ENCODE measurements at regions not wholly inside any gene's neighbourhood (a gene's known extent, or its start where the extent isn't known, plus 50 kb on each side); places are given as distances from the start of the nearest gene placed in this dataset.
"Not testable (repeated sequence)": the region's sequence is repeated elsewhere in the genome, so short reads cannot be mapped to it uniquely, and the experiment has no call there.

- TF ChIP-seq CTCF (IDR thresholded peaks at IDR 0.05); REST (IDR thresholded peaks at IDR 0.05); MAX (IDR thresholded peaks at IDR 0.05); MYC (IDR thresholded peaks at IDR 0.05; ENCODE audit: borderline replicate concordance, low read length); E2F6 (IDR thresholded peaks at IDR 0.05; ENCODE audit: borderline replicate concordance, low read depth): not testable (repeated sequence)
Observed at GRCh38 chr2:87663347-87663746, 84.5 kb upstream of the PLGLB2 start.
